IMR-90 (cell line): ENCODE measurements at regions not wholly inside any gene's neighbourhood (a gene's known extent, or its start where the extent isn't known, plus 50 kb on each side); places are given as distances from the start of the nearest gene placed in this dataset.

ENCODE experiments used
- ATAC-seq: fragments of 200-7000 bp; cut with Tn5 transposase; 2 replicates; pipeline ENCODE4 v1.9.1; 2020; ENCODE audit warnings: low read depth, mild to moderate bottlenecking, moderate library complexity
- BruUV-seq: library from RNA; stranded (reverse); fragments of 400-500 nt; replicated peaks from 2 replicates; lab custom pipeline; 2021; lab: Mats Ljungman, UMichigan
- CTCF ChIA-PET: fragments of 300-600 bp; formaldehyde crosslinking; extraction: SDS; loops from one replicate; lab custom pipeline; 2021; ENCODE audit warnings: antibody characterized with exemption; lab: Yijun Ruan, JAX
- POLR2A ChIA-PET: fragments of 300-600 bp; sonication (Branson Sonifier 250); formaldehyde crosslinking; loops from one replicate; lab custom pipeline; 2022; ENCODE audit warnings: antibody characterized with exemption; ENCODE audit not compliant: unreplicated experiment; lab: Charles Lee
- DNase-seq: peaks from one replicate; pipeline ENCODE4 v3.0.0; 2013
- H2AFZ ChIP-seq: replicated peaks from 2 replicates; pipeline ENCODE3; 2013; ENCODE audit warnings: low read length, mild to moderate bottlenecking; ENCODE audit not compliant: poor library complexity
- H2AK5ac ChIP-seq: 2 replicates; pipeline ENCODE4 v1.6.1; 2013; ENCODE audit warnings: low read depth, low read length, inconsistent platforms
- H2AK9ac ChIP-seq: replicated peaks from 2 replicates; pipeline ENCODE3; 2013; ENCODE audit warnings: mild to moderate bottlenecking, low read depth, low read length, moderate library complexity; ENCODE audit not compliant: poor library complexity
- H2BK120ac ChIP-seq: 2 replicates; pipeline ENCODE4 v1.6.1; 2013; ENCODE audit warnings: low read depth, low read length, inconsistent platforms
- H2BK15ac ChIP-seq: 3 replicates; pipeline ENCODE4 v1.6.1; 2013; ENCODE audit warnings: low read depth, low read length, inconsistent platforms
- H2BK20ac ChIP-seq: 2 replicates; pipeline ENCODE4 v1.6.1; 2013; ENCODE audit warnings: low read depth, mild to moderate bottlenecking, inconsistent platforms, low read length, moderate library complexity
- H2BK5ac ChIP-seq: 2 replicates; pipeline ENCODE4 v1.6.1; 2013; ENCODE audit warnings: mild to moderate bottlenecking, low read depth, low read length, inconsistent platforms; ENCODE audit not compliant: poor library complexity, severe bottlenecking
- H3K14ac ChIP-seq: replicated peaks from 2 replicates; pipeline ENCODE4 v1.6.1; 2013; ENCODE audit warnings: low read depth, low read length, inconsistent platforms
- H3K18ac ChIP-seq: 2 replicates; pipeline ENCODE4 v1.6.1; 2013; ENCODE audit warnings: low read depth, low read length, control low read depth
- H3K23ac ChIP-seq: 2 replicates; pipeline ENCODE4 v1.6.1; 2013; ENCODE audit warnings: low read depth, low read length, inconsistent platforms
- H3K27ac ChIP-seq: 2 replicates; pipeline ENCODE4 v1.5.1; 2013; ENCODE audit warnings: mild to moderate bottlenecking, control low read depth, low read length; ENCODE audit not compliant: insufficient read depth
- H3K27me3 ChIP-seq: 2 replicates; pipeline ENCODE4 v1.6.1; 2013; ENCODE audit warnings: low read length; ENCODE audit not compliant: control insufficient read depth, insufficient read depth
- H3K36me3 ChIP-seq: 2 replicates; pipeline ENCODE4 v1.6.1; 2013; ENCODE audit warnings: low read length, mixed read lengths; ENCODE audit not compliant: control insufficient read depth, insufficient read depth
- H3K4ac ChIP-seq: 2 replicates; pipeline ENCODE4 v1.6.1; 2013; ENCODE audit warnings: low read depth, low read length, inconsistent platforms
- H3K4me1 ChIP-seq: 2 replicates; pipeline ENCODE4 v1.6.1; 2013; ENCODE audit warnings: low read length, mixed read lengths; ENCODE audit not compliant: control insufficient read depth, insufficient read depth
- H3K4me2 ChIP-seq: 2 replicates; pipeline ENCODE4 v1.6.1; 2013; ENCODE audit warnings: low read depth, mild to moderate bottlenecking, control low read depth, low read length, moderate library complexity
- H3K4me3 ChIP-seq: 2 replicates; pipeline ENCODE4 v1.5.1; 2013; ENCODE audit warnings: low read depth, mild to moderate bottlenecking, control low read depth, low read length, moderate library complexity; ENCODE audit not compliant: insufficient read depth
- H3K56ac ChIP-seq: 2 replicates; pipeline ENCODE4 v1.6.1; 2013; ENCODE audit warnings: low read length, inconsistent platforms; ENCODE audit not compliant: insufficient read depth; ENCODE audit errors: extremely low read depth
- H3K79me1 ChIP-seq, 2 experiments: 2 replicates each; pipeline ENCODE4 v1.6.1; 2013; ENCODE audit warnings: low read length in 2 of 2, inconsistent platforms in 1 of 2, low read depth in 1 of 2
- H3K9ac ChIP-seq: 2 replicates; pipeline ENCODE4 v1.6.1; 2013; ENCODE audit warnings: low read depth, low read length, control low read depth
- H3K9me1 ChIP-seq: 2 replicates; pipeline ENCODE4 v1.6.1; 2013; ENCODE audit warnings: low read length, inconsistent platforms; ENCODE audit not compliant: insufficient read depth
- H3K9me3 ChIP-seq: 2 replicates; pipeline ENCODE4 v1.6.1; 2013; ENCODE audit warnings: low read length; ENCODE audit not compliant: control insufficient read depth, insufficient read depth
- H4K20me1 ChIP-seq: 2 replicates; pipeline ENCODE4 v1.6.1; 2013; ENCODE audit warnings: low read length, inconsistent platforms; ENCODE audit not compliant: insufficient read depth
- H4K5ac ChIP-seq: 2 replicates; pipeline ENCODE4 v1.6.1; 2013; ENCODE audit warnings: mild to moderate bottlenecking, low read depth, low read length, control low read depth
- H4K8ac ChIP-seq, 2 experiments: 2 replicates each; pipeline ENCODE4 v1.6.1; 2013; ENCODE audit warnings: low read depth in 2 of 2, low read length in 2 of 2, control low read depth in 1 of 2, inconsistent platforms in 1 of 2
- H4K91ac ChIP-seq: 2 replicates; pipeline ENCODE4 v1.6.1; 2013; ENCODE audit warnings: low read depth, low read length, inconsistent platforms; ENCODE audit not compliant: insufficient read depth
- CEBPB ChIP-seq: IDR thresholded peaks from 2 replicates; pipeline ENCODE4 v1.6.1; 2012; ENCODE audit warnings: low read depth, low read length, improper control_type of control experiment
- CHD1 ChIP-seq: IDR thresholded peaks from 2 replicates; pipeline ENCODE4 v1.6.1; 2012; ENCODE audit warnings: low read depth, low read length, improper control_type of control experiment
- CTCF ChIP-seq: conservative IDR thresholded peaks from 2 replicates; pipeline ENCODE4 v1.5.1; 2012; ENCODE audit warnings: mild to moderate bottlenecking, low read depth, low read length, improper control_type of control experiment
- FOS ChIP-seq: fragments of 150-350 bp; IDR thresholded peaks from 2 replicates; pipeline ENCODE4 v1.6.1; 2016; ENCODE audit warnings: low read depth, low read length
- MXI1 ChIP-seq: IDR thresholded peaks from 2 replicates; pipeline ENCODE4 v1.6.1; 2012; ENCODE audit warnings: low read depth, mild to moderate bottlenecking, low read length, moderate library complexity, borderline replicate concordance
- POLR2A ChIP-seq: IDR thresholded peaks from 2 replicates; pipeline ENCODE4 v1.6.1; 2012; ENCODE audit warnings: mild to moderate bottlenecking, low read depth, low read length
- RCOR1 ChIP-seq: IDR thresholded peaks from 2 replicates; pipeline ENCODE4 v1.6.1; 2012; ENCODE audit warnings: mild to moderate bottlenecking, low read length, improper control_type of control experiment; ENCODE audit not compliant: insufficient replicate concordance
- WGBS, 2 experiments: methylation state at CpG; one replicate each; pipeline versions ENCODE4 v1.1.5 to v1.1.7; 2013; ENCODE audit warnings: missing lambda C conversion rate in 2 of 2; ENCODE audit not compliant: insufficient read length in 1 of 2; ENCODE audit errors: extremely low coverage in 2 of 2; 5-methylcytosine and 5-hydroxymethylcytosine counted together
- dilution Hi-C: fragments of 300-500 bp; cut with HindIII; formaldehyde crosslinking; loops from one replicate; pipeline ENCODE4 v1.14.3; 2018; ENCODE audit warnings: low sequenced_read_pairs; ENCODE audit not compliant: unreplicated experiment
- in situ Hi-C: fragments of 300-500 bp; cut with MboI; formaldehyde crosslinking; loops from 3 replicates; pipeline ENCODE4 v1.14.3; 2019; ENCODE audit warnings: low sequenced_read_pairs, inconsistent platforms, mixed read lengths
- intact Hi-C: fragments of 100-400 bp; cut with micrococcal nuclease; formaldehyde crosslinking; loops from 2 replicates; pipeline ENCODE4 v1.10.0; 2022
- TF ChIP-seq, protein P1 (sequence below): fragments of 150-350 bp; IDR thresholded peaks from 2 replicates; pipeline ENCODE4 v1.6.1; 2016; ENCODE audit warnings: low read depth, mild to moderate bottlenecking, low read length, moderate library complexity, borderline replicate concordance

GRCh38 chr18:40687399-40687798 is 1267.6 kb upstream of the PIK3C3 start:
- intact Hi-C loops, result loop anchor here (1.0 kb wide), 1 partner anchor 8 kb away; no protein-coding TSS in a partner anchor

More at GRCh38 chr18:40687399-40687798, 1267.6 kb upstream of the PIK3C3 start:
- Histone ChIP-seq H3K9me3 (no peaks in the 10 kb centered on the region), H3K27ac (no peak overlapping the region), H3K56ac (no peak overlapping the region), H3K79me1 (no peaks in the 10 kb centered on the region), H2BK120ac (no peak overlapping the region), H3K9ac (no peak overlapping the region), H2AK5ac (no peak overlapping the region), H2BK20ac (no peak overlapping the region), H3K4me3 (no peak overlapping the region), H2BK15ac (no peak overlapping the region), H3K36me3 (no peaks in the 10 kb centered on the region), H3K18ac (no peak overlapping the region), H3K4me1 (no peaks in the 10 kb centered on the region), H3K9me1 (no peaks in the 10 kb centered on the region), H3K23ac (no peak overlapping the region), H3K4ac (no peak overlapping the region), H4K5ac (no peak overlapping the region), H4K8ac (no peak overlapping the region), H2AFZ (no peak overlapping the region), H3K4me2 (no peak overlapping the region), H2BK5ac (no peak overlapping the region), H3K27me3 (no peaks in the 10 kb centered on the region), H2AK9ac (no peak overlapping the region), H3K14ac (no peak overlapping the region), H4K20me1 (no peaks in the 10 kb centered on the region), H4K91ac (no peak overlapping the region)
- DNase-seq, result no peak
- in situ Hi-C loops (no loop called here), dilution Hi-C loops (no loop called here)
- ChIA-PET POLR2A (no interaction called here), CTCF (interaction anchor here (0.9 kb wide), 1 partner anchor 43 kb away, joined by 3 read pairs; no protein-coding TSS in a partner anchor)
- BruUV-seq, result no TSS peak
- WGBS, 2 experiments, result no CpG with 5 or more reads among the region's 2 CpGs
- no peak for ATAC-seq
- TF ChIP-seq, protein P1, sequence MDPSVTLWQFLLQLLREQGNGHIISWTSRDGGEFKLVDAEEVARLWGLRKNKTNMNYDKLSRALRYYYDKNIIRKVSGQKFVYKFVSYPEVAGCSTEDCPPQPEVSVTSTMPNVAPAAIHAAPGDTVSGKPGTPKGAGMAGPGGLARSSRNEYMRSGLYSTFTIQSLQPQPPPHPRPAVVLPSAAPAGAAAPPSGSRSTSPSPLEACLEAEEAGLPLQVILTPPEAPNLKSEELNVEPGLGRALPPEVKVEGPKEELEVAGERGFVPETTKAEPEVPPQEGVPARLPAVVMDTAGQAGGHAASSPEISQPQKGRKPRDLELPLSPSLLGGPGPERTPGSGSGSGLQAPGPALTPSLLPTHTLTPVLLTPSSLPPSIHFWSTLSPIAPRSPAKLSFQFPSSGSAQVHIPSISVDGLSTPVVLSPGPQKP, result no peak
- TF ChIP-seq CHD1, result no peak
- TF ChIP-seq CTCF, result no peak
- TF ChIP-seq RCOR1, result no peak
- TF ChIP-seq FOS, result no peak
- TF ChIP-seq CEBPB, result no peak
- TF ChIP-seq POLR2A, result no peak
- no peak for TF ChIP-seq MXI1
